ENCODE measurements at regions not wholly inside any gene's neighbourhood (a gene's known extent, or its start where the extent isn't known, plus 50 kb on each side); places are given as distances from the start of the nearest gene placed in this dataset.

DNA sequence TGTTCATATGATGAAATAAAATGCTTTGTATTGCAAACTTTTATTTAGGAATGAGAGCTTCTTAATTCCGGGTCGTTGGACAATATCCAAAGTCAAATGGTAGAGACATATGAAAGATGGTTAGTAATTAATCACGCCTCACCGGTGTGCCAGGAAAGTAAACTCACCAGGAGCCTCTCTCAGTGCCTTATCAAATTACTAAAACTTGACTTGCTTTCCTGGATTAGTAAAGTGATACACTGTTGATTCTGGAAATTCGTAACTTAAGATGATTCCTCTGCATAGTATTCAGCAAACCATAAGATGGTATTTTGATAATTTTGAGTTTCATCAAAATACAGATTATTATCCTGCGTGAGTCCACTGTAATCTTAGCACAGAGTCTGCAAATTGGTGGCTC lies 115.2 kb downstream of the PAX1 start:
- Histone ChIP-seq H4K20me1 (ENCODE audit: control insufficient read depth, insufficient read depth, low read depth, low read length) (no peaks in the 10 kb centered on the region), H3F3A (ENCODE audit: control insufficient read depth, insufficient read depth) (no peaks in the 10 kb centered on the region), H3K27ac (ENCODE audit: low read depth, low read length) (no peak overlapping the region), H3K9me3 (ENCODE audit: control insufficient read depth, insufficient read depth, low read length) (no peaks in the 10 kb centered on the region), H3K79me2 (ENCODE audit: control insufficient read depth, low read length) (no peaks in the 10 kb centered on the region), H3K4me3 (ENCODE audit: low read length) (no peak overlapping the region), H3K4me2 (ENCODE audit: low read length) (no peak overlapping the region), H3K27me3 (ENCODE audit: control insufficient read depth, low read length) (no peaks in the 10 kb centered on the region), H3K36me3 (ENCODE audit: control insufficient read depth, low read length) (no peaks in the 10 kb centered on the region), H3K9me2 (replicated peaks; ENCODE audit: control insufficient read depth, low read length) (no peaks in the 10 kb centered on the region), H3K4me1 (ENCODE audit: control insufficient read depth, low read length) (no peaks in the 10 kb centered on the region)
- TF ChIP-seq, protein P1, sequence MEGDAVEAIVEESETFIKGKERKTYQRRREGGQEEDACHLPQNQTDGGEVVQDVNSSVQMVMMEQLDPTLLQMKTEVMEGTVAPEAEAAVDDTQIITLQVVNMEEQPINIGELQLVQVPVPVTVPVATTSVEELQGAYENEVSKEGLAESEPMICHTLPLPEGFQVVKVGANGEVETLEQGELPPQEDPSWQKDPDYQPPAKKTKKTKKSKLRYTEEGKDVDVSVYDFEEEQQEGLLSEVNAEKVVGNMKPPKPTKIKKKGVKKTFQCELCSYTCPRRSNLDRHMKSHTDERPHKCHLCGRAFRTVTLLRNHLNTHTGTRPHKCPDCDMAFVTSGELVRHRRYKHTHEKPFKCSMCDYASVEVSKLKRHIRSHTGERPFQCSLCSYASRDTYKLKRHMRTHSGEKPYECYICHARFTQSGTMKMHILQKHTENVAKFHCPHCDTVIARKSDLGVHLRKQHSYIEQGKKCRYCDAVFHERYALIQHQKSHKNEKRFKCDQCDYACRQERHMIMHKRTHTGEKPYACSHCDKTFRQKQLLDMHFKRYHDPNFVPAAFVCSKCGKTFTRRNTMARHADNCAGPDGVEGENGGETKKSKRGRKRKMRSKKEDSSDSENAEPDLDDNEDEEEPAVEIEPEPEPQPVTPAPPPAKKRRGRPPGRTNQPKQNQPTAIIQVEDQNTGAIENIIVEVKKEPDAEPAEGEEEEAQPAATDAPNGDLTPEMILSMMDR (IDR thresholded peaks at IDR 0.05; ENCODE audit: low read depth, low read length, poor library complexity, severe bottlenecking): no peak
- TF ChIP-seq EZH2phosphoT487 (IDR thresholded peaks at IDR 0.05; ENCODE audit: borderline replicate concordance, low read length): no peak

DNA sequence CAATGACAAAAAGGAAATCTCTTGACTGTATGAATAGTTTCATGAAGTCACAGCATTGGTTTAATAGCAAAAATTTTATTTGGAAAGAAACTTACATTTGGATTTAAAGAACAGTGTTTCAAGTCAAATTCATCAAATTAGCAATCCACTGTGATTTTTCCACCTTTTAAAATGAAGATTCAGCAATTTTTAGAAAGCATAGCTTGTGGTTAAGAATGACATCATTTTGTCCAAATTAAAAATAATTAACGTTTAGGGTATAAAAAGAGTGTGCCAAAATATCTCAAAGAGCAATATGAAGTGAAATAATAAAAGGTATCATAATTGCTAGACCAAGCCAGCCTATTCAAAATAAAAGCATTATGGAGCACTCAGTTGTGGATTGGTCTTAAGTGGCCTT lies 114.6 kb downstream of the PAX1 start:
- H3K27ac ChIP-seq (ENCODE audit: low read depth, low read length): no peak overlapping the region
- H3K9me2 ChIP-seq (replicated peaks; ENCODE audit: control insufficient read depth, low read length): no peaks in the 10 kb centered on the region
- no peaks in the 10 kb centered on the region for H3K4me1 ChIP-seq (ENCODE audit: control insufficient read depth, low read length)
- H3K9me3 ChIP-seq (ENCODE audit: control insufficient read depth, insufficient read depth, low read length): no peaks in the 10 kb centered on the region
- no peak overlapping the region for H3K4me3 ChIP-seq (ENCODE audit: low read length)
- no peak overlapping the region for H3K4me2 ChIP-seq (ENCODE audit: low read length)
- H3K27me3 ChIP-seq (ENCODE audit: control insufficient read depth, low read length): no peaks in the 10 kb centered on the region
- no peaks in the 10 kb centered on the region for H3K36me3 ChIP-seq (ENCODE audit: control insufficient read depth, low read length)
- no peaks in the 10 kb centered on the region for H4K20me1 ChIP-seq (ENCODE audit: control insufficient read depth, insufficient read depth, low read depth, low read length)
- TF ChIP-seq, protein P1 (IDR thresholded peaks at IDR 0.05; ENCODE audit: low read depth, low read length, poor library complexity, severe bottlenecking): no peak
- TF ChIP-seq EZH2phosphoT487 (IDR thresholded peaks at IDR 0.05; ENCODE audit: borderline replicate concordance, low read length): no peak
- no peaks in the 10 kb centered on the region for H3K79me2 ChIP-seq (ENCODE audit: control insufficient read depth, low read length)
- H3F3A ChIP-seq (ENCODE audit: control insufficient read depth, insufficient read depth): no peaks in the 10 kb centered on the region

DNA sequence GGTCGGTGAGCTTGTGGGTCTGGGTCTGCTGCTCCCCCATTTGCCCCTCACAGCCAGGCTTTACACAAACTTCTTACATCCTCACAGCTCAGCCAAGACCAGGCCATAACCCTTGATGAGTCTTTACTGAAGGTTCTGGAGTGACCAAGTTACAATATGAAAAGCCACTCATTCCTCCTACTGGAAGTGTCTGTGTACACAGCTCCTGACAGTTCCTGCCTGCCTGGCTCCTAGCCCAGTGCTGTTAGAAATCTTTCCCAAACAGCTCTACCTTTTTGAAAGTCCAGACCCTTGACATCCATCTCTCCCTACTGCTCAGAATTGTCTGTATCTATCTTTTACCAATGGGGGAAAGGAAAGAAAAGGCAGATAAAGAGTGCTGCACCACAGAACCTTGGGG lies 106.9 kb downstream of the PAX1 start:
- Histone ChIP-seq H3K27ac (ENCODE audit: low read depth, low read length) (no peak overlapping the region), H3K9me3 (ENCODE audit: control insufficient read depth, insufficient read depth, low read length) (no peaks in the 10 kb centered on the region), H3K9me2 (replicated peaks; ENCODE audit: control insufficient read depth, low read length) (no peaks in the 10 kb centered on the region), H3K27me3 (ENCODE audit: control insufficient read depth, low read length) (no peaks in the 10 kb centered on the region), H3K4me3 (ENCODE audit: low read length) (no peak overlapping the region), H3K36me3 (ENCODE audit: control insufficient read depth, low read length) (no peaks in the 10 kb centered on the region), H4K20me1 (ENCODE audit: control insufficient read depth, insufficient read depth, low read depth, low read length) (no peaks in the 10 kb centered on the region), H3K4me1 (ENCODE audit: control insufficient read depth, low read length) (no peaks in the 10 kb centered on the region), H3K4me2 (ENCODE audit: low read length) (no peak overlapping the region), H3K79me2 (ENCODE audit: control insufficient read depth, low read length) (no peaks in the 10 kb centered on the region), H3F3A (ENCODE audit: control insufficient read depth, insufficient read depth) (no peaks in the 10 kb centered on the region)
- TF ChIP-seq EZH2phosphoT487 (IDR thresholded peaks at IDR 0.05; ENCODE audit: borderline replicate concordance, low read length): no peak
- TF ChIP-seq, protein P1 (IDR thresholded peaks at IDR 0.05; ENCODE audit: low read depth, low read length, poor library complexity, severe bottlenecking): no peak

Data from DOHH2 (cell line).